ENCODE measurements at regions not wholly inside any gene's neighbourhood (a gene's known extent, or its start where the extent isn't known, plus 50 kb on each side); places are given as distances from the start of the nearest gene placed in this dataset.

GRCh38 chr5:31137676-31138075 is 55.8 kb upstream of the CDH6 start:
- no peak for DNase-seq (ENCODE audit: low spot score)
- TF ChIP-seq CTCF (IDR thresholded peaks at IDR 0.05) = no peak
- ATAC-seq (ENCODE audit: low FRiP score) = no peak

- TF ChIP-seq CTCF (IDR thresholded peaks at IDR 0.05) = no peak
- ATAC-seq (ENCODE audit: low FRiP score) (no peak), DNase-seq (ENCODE audit: low spot score) (no peak)
These were observed 57.9 kb upstream of the CDH6 start for GRCh38 chr5:31135542-31135941.

- DNase-seq (ENCODE audit: low spot score) = no peak
- ATAC-seq (ENCODE audit: low FRiP score) = no peak
- TF ChIP-seq CTCF (IDR thresholded peaks at IDR 0.05) = no peak
These were observed 60.0 kb upstream of the CDH6 start for GRCh38 chr5:31133488-31133887.

GRCh38 chr5:31131381-31131891 is 62.0 kb upstream of the CDH6 start:
- ATAC-seq (ENCODE audit: low FRiP score) = no peak
- no peak for TF ChIP-seq CTCF (IDR thresholded peaks at IDR 0.05)
- DNase-seq (ENCODE audit: low spot score) = no peak

GRCh38 chr5:31130676-31131075 is 62.8 kb upstream of the CDH6 start:
- DNase-seq (ENCODE audit: low spot score) (no peak), ATAC-seq (ENCODE audit: low FRiP score) (no peak)
- no peak for TF ChIP-seq CTCF (IDR thresholded peaks at IDR 0.05)

GRCh38 chr5:31124651-31125305 is 68.7 kb upstream of the CDH6 start:
- ATAC-seq (ENCODE audit: low FRiP score) = no peak
- TF ChIP-seq CTCF (IDR thresholded peaks at IDR 0.05) = no peak
- no peak for DNase-seq (ENCODE audit: low spot score)

- no peak for TF ChIP-seq CTCF (IDR thresholded peaks at IDR 0.05)
- ATAC-seq (ENCODE audit: low FRiP score) = no peak
- DNase-seq (ENCODE audit: low spot score) = no peak
These were observed 69.5 kb upstream of the CDH6 start for GRCh38 chr5:31124026-31124425.
